Panc1 (cell line): ENCODE measurements at regions not wholly inside any gene's neighbourhood (a gene's known extent, or its start where the extent isn't known, plus 50 kb on each side); places are given as distances from the start of the nearest gene placed in this dataset.
A peak's percentile ranks its signal among the peaks of the same experiment; 100 is the strongest.

Experiments
- ATAC-seq: fragments of 200-7000 bp; cut with Tn5 transposase; 2 replicates; pipeline ENCODE4 v1.9.1; 2020; ENCODE audit warnings: mild to moderate bottlenecking, moderate library complexity
- BruUV-seq: library from RNA; stranded (reverse); fragments of 400-500 nt; replicated peaks from 2 replicates; lab custom pipeline; 2021; lab: Mats Ljungman, UMichigan
- CTCF ChIA-PET: fragments of 300-600 bp; sonication (Branson Sonifier 250); formaldehyde crosslinking; loops from one replicate; lab custom pipeline; 2022; ENCODE audit warnings: antibody characterized with exemption; lab: Charles Lee
- POLR2A ChIA-PET: fragments of 300-600 bp; sonication (Branson Sonifier 250); formaldehyde crosslinking; loops from one replicate; lab custom pipeline; 2022; ENCODE audit warnings: antibody characterized with exemption; lab: Charles Lee
- DNase-seq: peaks from one replicate; pipeline ENCODE4 v3.0.0-alpha.2; 2010; ENCODE audit warnings: low read depth, low spot score
- H3K27ac ChIP-seq: 2 replicates; pipeline ENCODE4 v1.5.1; 2011; ENCODE audit warnings: mild to moderate bottlenecking, low read length, inconsistent platforms
- H3K27me3 ChIP-seq: fragments of 200-500 bp; sonication (Bioruptor generic); 2 replicates; pipeline ENCODE4 v1.6.0; 2014; ENCODE audit warnings: low read length, inconsistent platforms; ENCODE audit not compliant: control insufficient read depth, insufficient read depth
- H3K36me3 ChIP-seq: fragments of 200-500 bp; sonication (Bioruptor generic); 2 replicates; pipeline ENCODE4 v1.5.1; 2014; ENCODE audit warnings: inconsistent platforms, mild to moderate bottlenecking, low read length, moderate library complexity; ENCODE audit not compliant: control insufficient read depth, insufficient read depth
- H3K4me1 ChIP-seq: 2 replicates; pipeline ENCODE4 v1.5.1; 2011; ENCODE audit warnings: inconsistent platforms, mild to moderate bottlenecking, low read length, moderate library complexity; ENCODE audit not compliant: control insufficient read depth, insufficient read depth
- H3K4me3 ChIP-seq, 2 experiments: 2 replicates each; pipeline ENCODE4 v1.5.1; 2011 to 2012; ENCODE audit warnings: low read depth in 2 of 2, low read length in 2 of 2, mild to moderate bottlenecking in 2 of 2, inconsistent platforms in 1 of 2, moderate library complexity in 1 of 2
- H3K9me3 ChIP-seq: fragments of 200-500 bp; sonication (Bioruptor generic); 2 replicates; pipeline ENCODE4 v1.5.1; 2014; ENCODE audit warnings: low read depth, mild to moderate bottlenecking, inconsistent platforms, low read length, moderate library complexity; ENCODE audit not compliant: control insufficient read depth, insufficient read depth
- POLR2AphosphoS5 ChIP-seq: IDR thresholded peaks from 2 replicates; pipeline ENCODE4 v1.6.1; 2012; ENCODE audit warnings: mild to moderate bottlenecking, low read depth, low read length, moderate library complexity
- REST ChIP-seq, 2 experiments: IDR thresholded peaks; 2 replicates each; pipeline ENCODE4 v1.6.1; 2011 to 2012; ENCODE audit warnings: low read depth in 2 of 2, control low read depth in 1 of 2, low read length in 1 of 2, mild to moderate bottlenecking in 1 of 2, moderate library complexity in 1 of 2; ENCODE audit not compliant: insufficient read depth in 1 of 2
- SIN3A ChIP-seq: IDR thresholded peaks from 2 replicates; pipeline ENCODE4 v1.6.1; 2012; ENCODE audit warnings: low read depth, mild to moderate bottlenecking, low read length, moderate library complexity, borderline replicate concordance; ENCODE audit not compliant: insufficient read depth
- TCF7L2 ChIP-seq: IDR thresholded peaks from 2 replicates; pipeline ENCODE4 v1.6.1; 2011; ENCODE audit warnings: mild to moderate bottlenecking, low read depth, low read length, inconsistent platforms
- in situ Hi-C: cut with HindIII; loops from 2 replicates; pipeline ENCODE4 v1.10.0; 2016; ENCODE audit warnings: low sequenced_read_pairs, low pct_unique_long_range_greater_than_20kb
- intact Hi-C: fragments of 100-400 bp; cut with micrococcal nuclease; formaldehyde crosslinking; loops from one replicate; pipeline ENCODE4 v1.10.0; 2022; ENCODE audit not compliant: unreplicated experiment
- TF ChIP-seq, protein P1 (sequence below): fragments of 450-650 bp; IDR thresholded peaks from 2 replicates; pipeline ENCODE4 v1.5.1; 2017; ENCODE audit warnings: mild to moderate bottlenecking

DNA sequence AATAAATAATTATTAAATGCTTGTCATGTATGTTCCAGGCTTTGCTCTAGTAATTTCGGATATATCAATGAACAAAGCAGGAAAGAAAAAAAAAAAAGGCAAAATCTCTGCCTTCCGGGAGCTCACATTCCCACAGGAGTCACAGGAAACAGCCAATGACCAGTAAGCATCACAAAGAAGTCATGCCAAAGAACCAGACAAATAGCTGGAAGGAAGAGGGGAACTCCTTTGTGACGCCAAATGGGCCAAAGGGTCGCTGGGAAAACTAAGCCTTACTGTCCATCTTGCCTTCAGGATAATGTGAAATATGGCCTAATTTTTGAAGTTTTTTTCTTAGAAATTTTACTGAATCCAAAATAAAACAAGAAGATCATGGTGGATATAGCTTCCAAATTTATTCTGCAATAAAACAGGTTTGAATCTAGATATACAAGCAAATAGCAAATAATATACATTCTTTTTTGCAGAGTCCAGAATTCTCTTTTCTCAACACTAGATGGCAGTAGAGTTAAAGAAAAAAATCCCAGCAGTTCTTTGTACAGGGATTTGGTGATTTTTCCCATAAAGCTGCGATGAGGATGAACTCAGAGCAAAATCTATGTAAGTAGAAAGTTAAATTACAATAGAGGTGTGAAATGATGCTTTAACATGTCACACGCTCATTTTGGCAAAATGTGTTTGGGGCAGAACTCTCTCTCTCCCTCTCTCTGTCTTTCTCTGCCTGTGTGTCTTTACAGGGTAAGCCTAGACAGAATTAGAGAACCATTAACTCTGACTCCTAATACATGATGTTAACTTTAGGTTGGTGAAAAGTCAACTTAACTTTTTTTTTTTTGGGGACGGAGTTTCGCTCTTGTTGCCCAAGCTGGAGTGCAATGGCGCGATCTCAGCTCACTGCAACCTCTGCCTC is 60.0 kb upstream of the TUT7 start:
- POLR2A ChIA-PET = no interaction called here
- ATAC-seq = 0 out of 2 replicates have a peak, but pooled peaks have one; percentile 51
- in situ Hi-C loops (no loop called here), intact Hi-C loops (loop anchor here (5.0 kb wide), 1 partner anchor 913 kb away; no protein-coding TSS in a partner anchor)
- CTCF ChIA-PET = interaction anchor here (0.5 kb wide), 1 partner anchor 55 kb away, joined by 3 read pairs; no protein-coding TSS in a partner anchor
- BruUV-seq = no TSS peak
- no peaks in the 10 kb centered on the region for H3K27me3 ChIP-seq
- TF ChIP-seq, protein P1, sequence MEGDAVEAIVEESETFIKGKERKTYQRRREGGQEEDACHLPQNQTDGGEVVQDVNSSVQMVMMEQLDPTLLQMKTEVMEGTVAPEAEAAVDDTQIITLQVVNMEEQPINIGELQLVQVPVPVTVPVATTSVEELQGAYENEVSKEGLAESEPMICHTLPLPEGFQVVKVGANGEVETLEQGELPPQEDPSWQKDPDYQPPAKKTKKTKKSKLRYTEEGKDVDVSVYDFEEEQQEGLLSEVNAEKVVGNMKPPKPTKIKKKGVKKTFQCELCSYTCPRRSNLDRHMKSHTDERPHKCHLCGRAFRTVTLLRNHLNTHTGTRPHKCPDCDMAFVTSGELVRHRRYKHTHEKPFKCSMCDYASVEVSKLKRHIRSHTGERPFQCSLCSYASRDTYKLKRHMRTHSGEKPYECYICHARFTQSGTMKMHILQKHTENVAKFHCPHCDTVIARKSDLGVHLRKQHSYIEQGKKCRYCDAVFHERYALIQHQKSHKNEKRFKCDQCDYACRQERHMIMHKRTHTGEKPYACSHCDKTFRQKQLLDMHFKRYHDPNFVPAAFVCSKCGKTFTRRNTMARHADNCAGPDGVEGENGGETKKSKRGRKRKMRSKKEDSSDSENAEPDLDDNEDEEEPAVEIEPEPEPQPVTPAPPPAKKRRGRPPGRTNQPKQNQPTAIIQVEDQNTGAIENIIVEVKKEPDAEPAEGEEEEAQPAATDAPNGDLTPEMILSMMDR = peak; percentile 65; the same call in 1 of the 2 replicates
- no peak for TF ChIP-seq SIN3A
- TF ChIP-seq REST (IDR thresholded peaks at IDR 0.05; ENCODE audit: insufficient read depth in 1 of 2, low read depth in 2 of 2, low read length in 1 of 2) = no peak
- no peaks in the 10 kb centered on the region for H3K9me3 ChIP-seq
- H3K27ac ChIP-seq = no peak overlapping the region
- DNase-seq = no peak
- H3K4me1 ChIP-seq = no peaks in the 10 kb centered on the region
- no peak overlapping the region for H3K4me3 ChIP-seq
- no peaks in the 10 kb centered on the region for H3K36me3 ChIP-seq

DNA sequence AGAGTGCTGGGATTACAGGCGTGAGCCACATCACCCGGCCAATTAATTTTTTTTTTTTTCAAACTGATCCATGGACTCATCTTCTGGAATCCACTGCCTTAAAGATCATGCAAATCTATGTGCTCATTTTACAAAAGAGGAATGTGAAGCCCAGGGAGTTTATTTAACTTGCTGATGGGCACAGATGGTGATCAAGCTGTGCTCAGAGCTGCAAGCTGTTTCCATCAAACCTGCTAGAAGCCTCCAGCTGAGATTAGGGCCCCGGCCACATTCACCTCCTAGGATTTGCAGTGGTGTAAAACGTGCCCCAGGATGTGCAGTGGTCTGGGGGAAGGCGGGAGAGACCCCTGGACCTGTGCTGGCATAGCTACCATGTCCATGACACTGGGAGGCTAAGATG is 56.1 kb upstream of the TUT7 start:
- CTCF ChIA-PET = interaction anchor here (0.5 kb wide), 1 partner anchor 595 kb away, joined by 5 read pairs; no protein-coding TSS in a partner anchor
- no peak for ATAC-seq
- Histone ChIP-seq H3K36me3 (no peaks in the 10 kb centered on the region), H3K4me1 (no peaks in the 10 kb centered on the region), H3K9me3 (no peaks in the 10 kb centered on the region), H3K27ac (no peak overlapping the region), H3K27me3 (peaks cover 2% of the 10 kb centered on the region; the same call in 1 of the 2 replicates), H3K4me3 (no peak overlapping the region)
- TF ChIP-seq, protein P1 = no peak
- TF ChIP-seq TCF7L2 (no peak), SIN3A (no peak), POLR2AphosphoS5 (no peak), REST (IDR thresholded peaks at IDR 0.05; ENCODE audit: insufficient read depth in 1 of 2, low read depth in 2 of 2, low read length in 1 of 2) (no peak)
- POLR2A ChIA-PET = no interaction called here
- in situ Hi-C loops (no loop called here), intact Hi-C loops (loop anchor here (5.0 kb wide), 1 partner anchor 917 kb away; no protein-coding TSS in a partner anchor)
- no peak for DNase-seq
- BruUV-seq = no TSS peak
